IMR-90 (cell line): ENCODE measurements at regions not wholly inside any gene's neighbourhood (a gene's known extent, or its start where the extent isn't known, plus 50 kb on each side); places are given as distances from the start of the nearest gene placed in this dataset.

Experiments
- ATAC-seq: fragments of 200-7000 bp; cut with Tn5 transposase; 2 replicates; pipeline ENCODE4 v1.9.1; 2020; ENCODE audit warnings: low read depth, mild to moderate bottlenecking, moderate library complexity
- BruUV-seq: library from RNA; stranded (reverse); fragments of 400-500 nt; replicated peaks from 2 replicates; lab custom pipeline; 2021; lab: Mats Ljungman, UMichigan
- CTCF ChIA-PET: fragments of 300-600 bp; formaldehyde crosslinking; extraction: SDS; loops from one replicate; lab custom pipeline; 2021; ENCODE audit warnings: antibody characterized with exemption; lab: Yijun Ruan, JAX
- POLR2A ChIA-PET: fragments of 300-600 bp; sonication (Branson Sonifier 250); formaldehyde crosslinking; loops from one replicate; lab custom pipeline; 2022; ENCODE audit warnings: antibody characterized with exemption; ENCODE audit not compliant: unreplicated experiment; lab: Charles Lee
- DNase-seq: peaks from one replicate; pipeline ENCODE4 v3.0.0; 2013
- H2AFZ ChIP-seq: replicated peaks from 2 replicates; pipeline ENCODE3; 2013; ENCODE audit warnings: low read length, mild to moderate bottlenecking; ENCODE audit not compliant: poor library complexity
- H2AK5ac ChIP-seq: 2 replicates; pipeline ENCODE4 v1.6.1; 2013; ENCODE audit warnings: low read depth, low read length, inconsistent platforms
- H2AK9ac ChIP-seq: replicated peaks from 2 replicates; pipeline ENCODE3; 2013; ENCODE audit warnings: mild to moderate bottlenecking, low read depth, low read length, moderate library complexity; ENCODE audit not compliant: poor library complexity
- H2BK120ac ChIP-seq: 2 replicates; pipeline ENCODE4 v1.6.1; 2013; ENCODE audit warnings: low read depth, low read length, inconsistent platforms
- H2BK15ac ChIP-seq: 3 replicates; pipeline ENCODE4 v1.6.1; 2013; ENCODE audit warnings: low read depth, low read length, inconsistent platforms
- H2BK20ac ChIP-seq: 2 replicates; pipeline ENCODE4 v1.6.1; 2013; ENCODE audit warnings: low read depth, mild to moderate bottlenecking, inconsistent platforms, low read length, moderate library complexity
- H2BK5ac ChIP-seq: 2 replicates; pipeline ENCODE4 v1.6.1; 2013; ENCODE audit warnings: mild to moderate bottlenecking, low read depth, low read length, inconsistent platforms; ENCODE audit not compliant: poor library complexity, severe bottlenecking
- H3K14ac ChIP-seq: replicated peaks from 2 replicates; pipeline ENCODE4 v1.6.1; 2013; ENCODE audit warnings: low read depth, low read length, inconsistent platforms
- H3K18ac ChIP-seq: 2 replicates; pipeline ENCODE4 v1.6.1; 2013; ENCODE audit warnings: low read depth, low read length, control low read depth
- H3K23ac ChIP-seq: 2 replicates; pipeline ENCODE4 v1.6.1; 2013; ENCODE audit warnings: low read depth, low read length, inconsistent platforms
- H3K27ac ChIP-seq: 2 replicates; pipeline ENCODE4 v1.5.1; 2013; ENCODE audit warnings: mild to moderate bottlenecking, control low read depth, low read length; ENCODE audit not compliant: insufficient read depth
- H3K27me3 ChIP-seq: 2 replicates; pipeline ENCODE4 v1.6.1; 2013; ENCODE audit warnings: low read length; ENCODE audit not compliant: control insufficient read depth, insufficient read depth
- H3K36me3 ChIP-seq: 2 replicates; pipeline ENCODE4 v1.6.1; 2013; ENCODE audit warnings: low read length, mixed read lengths; ENCODE audit not compliant: control insufficient read depth, insufficient read depth
- H3K4ac ChIP-seq: 2 replicates; pipeline ENCODE4 v1.6.1; 2013; ENCODE audit warnings: low read depth, low read length, inconsistent platforms
- H3K4me1 ChIP-seq: 2 replicates; pipeline ENCODE4 v1.6.1; 2013; ENCODE audit warnings: low read length, mixed read lengths; ENCODE audit not compliant: control insufficient read depth, insufficient read depth
- H3K4me2 ChIP-seq: 2 replicates; pipeline ENCODE4 v1.6.1; 2013; ENCODE audit warnings: low read depth, mild to moderate bottlenecking, control low read depth, low read length, moderate library complexity
- H3K4me3 ChIP-seq: 2 replicates; pipeline ENCODE4 v1.5.1; 2013; ENCODE audit warnings: low read depth, mild to moderate bottlenecking, control low read depth, low read length, moderate library complexity; ENCODE audit not compliant: insufficient read depth
- H3K56ac ChIP-seq: 2 replicates; pipeline ENCODE4 v1.6.1; 2013; ENCODE audit warnings: low read length, inconsistent platforms; ENCODE audit not compliant: insufficient read depth; ENCODE audit errors: extremely low read depth
- H3K79me1 ChIP-seq, 2 experiments: 2 replicates each; pipeline ENCODE4 v1.6.1; 2013; ENCODE audit warnings: low read length in 2 of 2, inconsistent platforms in 1 of 2, low read depth in 1 of 2
- H3K9ac ChIP-seq: 2 replicates; pipeline ENCODE4 v1.6.1; 2013; ENCODE audit warnings: low read depth, low read length, control low read depth
- H3K9me1 ChIP-seq: 2 replicates; pipeline ENCODE4 v1.6.1; 2013; ENCODE audit warnings: low read length, inconsistent platforms; ENCODE audit not compliant: insufficient read depth
- H3K9me3 ChIP-seq: 2 replicates; pipeline ENCODE4 v1.6.1; 2013; ENCODE audit warnings: low read length; ENCODE audit not compliant: control insufficient read depth, insufficient read depth
- H4K20me1 ChIP-seq: 2 replicates; pipeline ENCODE4 v1.6.1; 2013; ENCODE audit warnings: low read length, inconsistent platforms; ENCODE audit not compliant: insufficient read depth
- H4K5ac ChIP-seq: 2 replicates; pipeline ENCODE4 v1.6.1; 2013; ENCODE audit warnings: mild to moderate bottlenecking, low read depth, low read length, control low read depth
- H4K8ac ChIP-seq, 2 experiments: 2 replicates each; pipeline ENCODE4 v1.6.1; 2013; ENCODE audit warnings: low read depth in 2 of 2, low read length in 2 of 2, control low read depth in 1 of 2, inconsistent platforms in 1 of 2
- H4K91ac ChIP-seq: 2 replicates; pipeline ENCODE4 v1.6.1; 2013; ENCODE audit warnings: low read depth, low read length, inconsistent platforms; ENCODE audit not compliant: insufficient read depth
- MAFK ChIP-seq: IDR thresholded peaks from 2 replicates; pipeline ENCODE4 v1.6.1; 2012; ENCODE audit warnings: low read depth, low read length, improper control_type of control experiment
- RAD21 ChIP-seq: IDR thresholded peaks from 2 replicates; pipeline ENCODE4 v1.6.1; 2012; ENCODE audit warnings: low read length, improper control_type of control experiment
- WGBS, 2 experiments: methylation state at CpG; one replicate each; pipeline versions ENCODE4 v1.1.5 to v1.1.7; 2013; ENCODE audit warnings: missing lambda C conversion rate in 2 of 2; ENCODE audit not compliant: insufficient read length in 1 of 2; ENCODE audit errors: extremely low coverage in 2 of 2; 5-methylcytosine and 5-hydroxymethylcytosine counted together
- dilution Hi-C: fragments of 300-500 bp; cut with HindIII; formaldehyde crosslinking; loops from one replicate; pipeline ENCODE4 v1.14.3; 2018; ENCODE audit warnings: low sequenced_read_pairs; ENCODE audit not compliant: unreplicated experiment
- in situ Hi-C: fragments of 300-500 bp; cut with MboI; formaldehyde crosslinking; loops from 3 replicates; pipeline ENCODE4 v1.14.3; 2019; ENCODE audit warnings: low sequenced_read_pairs, inconsistent platforms, mixed read lengths
- intact Hi-C: fragments of 100-400 bp; cut with micrococcal nuclease; formaldehyde crosslinking; loops from 2 replicates; pipeline ENCODE4 v1.10.0; 2022
- TF ChIP-seq, protein P1 (sequence below): fragments of 150-350 bp; IDR thresholded peaks from 2 replicates; pipeline ENCODE4 v1.6.1; 2017; ENCODE audit warnings: mild to moderate bottlenecking, antibody characterized with exemption, low read length, low read depth
- TF ChIP-seq, protein P2 (sequence below): fragments of 150-350 bp; IDR thresholded peaks from 2 replicates; pipeline ENCODE4 v1.6.1; 2016; ENCODE audit warnings: low read depth, mild to moderate bottlenecking, low read length, moderate library complexity, borderline replicate concordance

DNA sequence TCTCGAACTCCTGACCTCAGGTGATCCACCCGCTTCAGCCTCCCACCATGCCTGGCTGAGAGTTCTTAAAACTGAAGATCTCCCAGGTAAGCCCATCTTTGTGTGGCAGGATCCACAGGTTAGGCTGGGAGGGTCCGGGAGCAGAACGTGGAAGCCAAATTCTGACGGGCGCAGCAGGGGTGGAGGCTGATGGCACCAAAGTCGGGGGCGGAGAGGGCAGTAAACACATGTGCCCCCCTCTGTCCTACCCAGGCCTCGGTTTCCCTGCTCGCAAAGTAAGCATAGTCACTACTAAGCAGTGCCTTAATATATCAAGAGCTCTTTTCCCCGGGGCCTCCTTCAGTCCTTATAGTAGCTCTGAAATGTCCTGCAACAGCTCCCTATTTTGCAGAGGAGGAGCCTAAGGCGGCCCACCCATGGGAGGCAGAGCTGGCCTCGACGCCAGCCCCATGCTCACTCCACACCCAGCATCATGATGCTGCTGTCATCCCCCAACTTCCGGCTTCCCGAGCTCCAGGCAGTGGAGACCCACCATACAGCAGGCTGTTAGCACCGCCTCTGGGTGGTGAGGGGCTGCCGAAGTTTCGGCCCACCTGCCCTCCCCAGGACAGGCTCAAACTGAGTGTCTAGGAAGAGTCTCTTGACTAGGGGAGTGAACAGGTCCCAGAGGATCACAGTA lies 230.0 kb downstream of the CTTN start:
- BruUV-seq, result no TSS peak
- H3K9me1 ChIP-seq, result no peaks in the 10 kb centered on the region
- no peak overlapping the region for H3K9ac ChIP-seq
- H4K20me1 ChIP-seq, result peaks cover 11% of the 10 kb centered on the region
- no peaks in the 10 kb centered on the region for H3K36me3 ChIP-seq
- peaks cover 5% of the 10 kb centered on the region for H3K27me3 ChIP-seq
- ChIA-PET CTCF (interaction anchor here (0.6 kb wide), 1 partner anchor 62 kb away, joined by 3 read pairs; no protein-coding TSS in a partner anchor), POLR2A (no interaction called here)
- no peak overlapping the region for H2BK120ac ChIP-seq
- H3K9me3 ChIP-seq, result peaks cover 4% of the 10 kb centered on the region; the same call in 1 of the 2 replicates
- H3K4me3 ChIP-seq, result no peak overlapping the region
- no peak for DNase-seq
- no peak for TF ChIP-seq MAFK
- TF ChIP-seq RAD21, result no peak
- TF ChIP-seq, protein P1, sequence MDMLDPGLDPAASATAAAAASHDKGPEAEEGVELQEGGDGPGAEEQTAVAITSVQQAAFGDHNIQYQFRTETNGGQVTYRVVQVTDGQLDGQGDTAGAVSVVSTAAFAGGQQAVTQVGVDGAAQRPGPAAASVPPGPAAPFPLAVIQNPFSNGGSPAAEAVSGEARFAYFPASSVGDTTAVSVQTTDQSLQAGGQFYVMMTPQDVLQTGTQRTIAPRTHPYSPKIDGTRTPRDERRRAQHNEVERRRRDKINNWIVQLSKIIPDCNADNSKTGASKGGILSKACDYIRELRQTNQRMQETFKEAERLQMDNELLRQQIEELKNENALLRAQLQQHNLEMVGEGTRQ, result no peak
- TF ChIP-seq, protein P2, sequence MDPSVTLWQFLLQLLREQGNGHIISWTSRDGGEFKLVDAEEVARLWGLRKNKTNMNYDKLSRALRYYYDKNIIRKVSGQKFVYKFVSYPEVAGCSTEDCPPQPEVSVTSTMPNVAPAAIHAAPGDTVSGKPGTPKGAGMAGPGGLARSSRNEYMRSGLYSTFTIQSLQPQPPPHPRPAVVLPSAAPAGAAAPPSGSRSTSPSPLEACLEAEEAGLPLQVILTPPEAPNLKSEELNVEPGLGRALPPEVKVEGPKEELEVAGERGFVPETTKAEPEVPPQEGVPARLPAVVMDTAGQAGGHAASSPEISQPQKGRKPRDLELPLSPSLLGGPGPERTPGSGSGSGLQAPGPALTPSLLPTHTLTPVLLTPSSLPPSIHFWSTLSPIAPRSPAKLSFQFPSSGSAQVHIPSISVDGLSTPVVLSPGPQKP, result no peak
- no peak overlapping the region for H2AFZ ChIP-seq
- H4K8ac ChIP-seq, result no peak overlapping the region
- no peak overlapping the region for H4K5ac ChIP-seq
- in situ Hi-C loops (no loop called here), intact Hi-C loops (no loop called here), dilution Hi-C loops (no loop called here)
- no peak overlapping the region for H2BK15ac ChIP-seq
- H3K18ac ChIP-seq, result no peak overlapping the region
- 67% methylated on average over 4 of the region's 19 CpGs; no CpG with 5 or more reads in 1 of the 2 experiments for WGBS, 2 experiments
- H3K27ac ChIP-seq, result no peak overlapping the region
- no peak overlapping the region for H2AK9ac ChIP-seq
- no peak for ATAC-seq
- H2BK20ac ChIP-seq, result no peak overlapping the region
- no peak overlapping the region for H3K23ac ChIP-seq
- H3K14ac ChIP-seq, result no peak overlapping the region
- no peaks in the 10 kb centered on the region for H3K79me1 ChIP-seq
- no peak overlapping the region for H2BK5ac ChIP-seq
- H3K4me2 ChIP-seq, result no peak overlapping the region
- H4K91ac ChIP-seq, result no peak overlapping the region
- no peak overlapping the region for H2AK5ac ChIP-seq
- no peak overlapping the region for H3K56ac ChIP-seq
- no peaks in the 10 kb centered on the region for H3K4me1 ChIP-seq
- no peak overlapping the region for H3K4ac ChIP-seq
